Neural cell (in vitro differentiated cells): ENCODE measurements at regions not wholly inside any gene's neighbourhood (a gene's known extent, or its start where the extent isn't known, plus 50 kb on each side); places are given as distances from the start of the nearest gene placed in this dataset.

Experiments used
- H2AFZ ChIP-seq: fragments of 200-600, 300-800 bp; sonication (generic), shearing (Covaris generic); 2 replicates; pipeline ENCODE4 v1.6.0; 2014; ENCODE audit warnings: low read depth, mild to moderate bottlenecking, antibody characterized with exemption, low read length, moderate library complexity
- H3F3A ChIP-seq: fragments of 200-600 bp; shearing (Covaris generic); 2 replicates; pipeline ENCODE4 v1.6.1; 2016; ENCODE audit warnings: mild to moderate bottlenecking, moderate library complexity, mixed read lengths, antibody characterized with exemption, low read length; ENCODE audit not compliant: insufficient read depth, poor library complexity, severe bottlenecking
- H3K27ac ChIP-seq: fragments of 200-600, 300-800 bp; sonication (generic), shearing (Covaris generic); 2 replicates; pipeline ENCODE4 v1.5.1; 2014; ENCODE audit warnings: mild to moderate bottlenecking, low read length, moderate library complexity
- H3K27me3 ChIP-seq: fragments of 300-800, 200-600 bp; sonication (generic), shearing (Covaris generic); 2 replicates; pipeline ENCODE4 v1.6.0; 2014; ENCODE audit warnings: mild to moderate bottlenecking, low read depth, low read length, moderate library complexity; ENCODE audit not compliant: insufficient read depth
- H3K36me3 ChIP-seq: fragments of 300-800, 200-600 bp; sonication (generic), shearing (Covaris generic); 2 replicates; pipeline ENCODE4 v1.5.1; 2014; ENCODE audit warnings: mild to moderate bottlenecking, antibody characterized with exemption, low read length, moderate library complexity; ENCODE audit not compliant: insufficient read depth
- H3K4me2 ChIP-seq: fragments of 300-800, 200-600 bp; sonication (generic), shearing (Covaris generic); 2 replicates; pipeline ENCODE4 v1.6.0; 2014; ENCODE audit warnings: mild to moderate bottlenecking, low read length
- H3K4me3 ChIP-seq: fragments of 300-800, 200-600 bp; sonication (generic), shearing (Covaris generic); 2 replicates; pipeline ENCODE4 v1.5.1; 2014; ENCODE audit warnings: mild to moderate bottlenecking, low read length, moderate library complexity
- H3K79me2 ChIP-seq: fragments of 200-600 bp; shearing (Covaris generic); replicated peaks from 2 replicates; pipeline ENCODE4 v1.6.0; 2014; ENCODE audit warnings: mild to moderate bottlenecking, low read length, moderate library complexity; ENCODE audit not compliant: insufficient read depth
- H3K9ac ChIP-seq: fragments of 300-800, 200-600 bp; sonication (generic), shearing (Covaris generic); 2 replicates; pipeline ENCODE4 v1.6.1; 2016; ENCODE audit warnings: mild to moderate bottlenecking, low read length, mixed read lengths
- H3K9me2 ChIP-seq: fragments of 200-600 bp; shearing (Covaris generic); 2 replicates; pipeline ENCODE4 v1.6.1; 2016; ENCODE audit warnings: mild to moderate bottlenecking, low read length, mixed read lengths; ENCODE audit not compliant: insufficient read depth
- H3K9me3 ChIP-seq: fragments of 200-600, 300-800 bp; sonication (generic), shearing (Covaris generic); 2 replicates; pipeline ENCODE4 v1.6.1; 2016; ENCODE audit warnings: mild to moderate bottlenecking, mixed run types, low read length, moderate library complexity, mixed read lengths
- H4K20me1 ChIP-seq: fragments of 200-600 bp; shearing (Covaris generic); 2 replicates; pipeline ENCODE4 v1.6.1; 2016; ENCODE audit warnings: mild to moderate bottlenecking, mixed run types; ENCODE audit not compliant: insufficient read depth
- EP300 ChIP-seq: fragments of 450-650 bp; conservative IDR thresholded peaks from 2 replicates; pipeline ENCODE4 v1.6.1; 2014; ENCODE audit warnings: antibody characterized with exemption, mild to moderate bottlenecking, moderate library complexity; ENCODE audit not compliant: poor library complexity, severe bottlenecking
- EZH2 ChIP-seq: fragments of 200-600, 300-800 bp; shearing (Covaris generic), sonication (generic); IDR thresholded peaks from 2 replicates; pipeline ENCODE4 v1.6.1; 2014; ENCODE audit warnings: antibody characterized with exemption, low read length, borderline replicate concordance, mild to moderate bottlenecking; ENCODE audit not compliant: insufficient read depth, poor library complexity, severe bottlenecking
- MXI1 ChIP-seq: fragments of 450-650 bp; conservative IDR thresholded peaks from 2 replicates; pipeline ENCODE4 v1.6.1; 2014; ENCODE audit warnings: antibody characterized with exemption, mild to moderate bottlenecking; ENCODE audit not compliant: poor library complexity, severe bottlenecking
- POLR2AphosphoS5 ChIP-seq: IDR thresholded peaks from 2 replicates; pipeline ENCODE4 v1.6.1; 2012
- RAD21 ChIP-seq: fragments of 450-650 bp; conservative IDR thresholded peaks from 2 replicates; pipeline ENCODE4 v1.6.1; 2014; ENCODE audit warnings: antibody characterized with exemption, mild to moderate bottlenecking, moderate library complexity
- SMC3 ChIP-seq: fragments of 450-650 bp; conservative IDR thresholded peaks from 2 replicates; pipeline ENCODE4 v1.6.1; 2014; ENCODE audit warnings: antibody characterized with exemption, mild to moderate bottlenecking, moderate library complexity; ENCODE audit not compliant: poor library complexity
- TAF1 ChIP-seq: IDR thresholded peaks from 2 replicates; pipeline ENCODE4 v1.6.1; 2012; ENCODE audit warnings: low read depth
- TF ChIP-seq, protein P1 (sequence below): IDR thresholded peaks from 2 replicates; pipeline ENCODE4 v1.6.1; 2012; ENCODE audit warnings: borderline replicate concordance
- TF ChIP-seq, protein P2 (sequence below): fragments of 450-650 bp; IDR thresholded peaks from 2 replicates; pipeline ENCODE4 v1.5.1; 2014; ENCODE audit warnings: antibody characterized with exemption, mild to moderate bottlenecking, moderate library complexity; ENCODE audit not compliant: poor library complexity, severe bottlenecking

DNA sequence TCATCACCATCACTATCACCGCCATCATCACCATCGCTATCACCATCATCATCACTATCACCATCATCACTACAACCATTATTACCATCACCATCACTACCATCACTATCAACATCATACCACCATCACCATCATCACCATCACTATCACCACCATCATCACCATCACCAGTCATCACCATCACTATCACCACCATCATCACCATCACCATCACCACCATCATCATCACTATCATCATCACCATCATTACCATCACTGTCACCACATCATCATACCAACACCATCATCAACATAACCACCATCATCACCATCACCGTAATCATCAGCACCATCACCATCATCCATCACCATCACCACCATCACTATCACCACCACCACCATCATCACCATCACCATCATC is 213.8 kb downstream of the ALG10 start:
- no peaks in the 10 kb centered on the region for H4K20me1 ChIP-seq
- H3K36me3 ChIP-seq: no peaks in the 10 kb centered on the region
- H3K9ac ChIP-seq: no peak overlapping the region
- H3K9me3 ChIP-seq: no peaks in the 10 kb centered on the region
- H3K27ac ChIP-seq: no peak overlapping the region
- TF ChIP-seq POLR2AphosphoS5 (no peak), SMC3 (no peak), MXI1 (no peak), EZH2 (no peak), EP300 (no peak), RAD21 (no peak), TAF1 (no peak)
- TF ChIP-seq, protein P1, sequence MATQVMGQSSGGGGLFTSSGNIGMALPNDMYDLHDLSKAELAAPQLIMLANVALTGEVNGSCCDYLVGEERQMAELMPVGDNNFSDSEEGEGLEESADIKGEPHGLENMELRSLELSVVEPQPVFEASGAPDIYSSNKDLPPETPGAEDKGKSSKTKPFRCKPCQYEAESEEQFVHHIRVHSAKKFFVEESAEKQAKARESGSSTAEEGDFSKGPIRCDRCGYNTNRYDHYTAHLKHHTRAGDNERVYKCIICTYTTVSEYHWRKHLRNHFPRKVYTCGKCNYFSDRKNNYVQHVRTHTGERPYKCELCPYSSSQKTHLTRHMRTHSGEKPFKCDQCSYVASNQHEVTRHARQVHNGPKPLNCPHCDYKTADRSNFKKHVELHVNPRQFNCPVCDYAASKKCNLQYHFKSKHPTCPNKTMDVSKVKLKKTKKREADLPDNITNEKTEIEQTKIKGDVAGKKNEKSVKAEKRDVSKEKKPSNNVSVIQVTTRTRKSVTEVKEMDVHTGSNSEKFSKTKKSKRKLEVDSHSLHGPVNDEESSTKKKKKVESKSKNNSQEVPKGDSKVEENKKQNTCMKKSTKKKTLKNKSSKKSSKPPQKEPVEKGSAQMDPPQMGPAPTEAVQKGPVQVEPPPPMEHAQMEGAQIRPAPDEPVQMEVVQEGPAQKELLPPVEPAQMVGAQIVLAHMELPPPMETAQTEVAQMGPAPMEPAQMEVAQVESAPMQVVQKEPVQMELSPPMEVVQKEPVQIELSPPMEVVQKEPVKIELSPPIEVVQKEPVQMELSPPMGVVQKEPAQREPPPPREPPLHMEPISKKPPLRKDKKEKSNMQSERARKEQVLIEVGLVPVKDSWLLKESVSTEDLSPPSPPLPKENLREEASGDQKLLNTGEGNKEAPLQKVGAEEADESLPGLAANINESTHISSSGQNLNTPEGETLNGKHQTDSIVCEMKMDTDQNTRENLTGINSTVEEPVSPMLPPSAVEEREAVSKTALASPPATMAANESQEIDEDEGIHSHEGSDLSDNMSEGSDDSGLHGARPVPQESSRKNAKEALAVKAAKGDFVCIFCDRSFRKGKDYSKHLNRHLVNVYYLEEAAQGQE: no peak
- TF ChIP-seq, protein P2, sequence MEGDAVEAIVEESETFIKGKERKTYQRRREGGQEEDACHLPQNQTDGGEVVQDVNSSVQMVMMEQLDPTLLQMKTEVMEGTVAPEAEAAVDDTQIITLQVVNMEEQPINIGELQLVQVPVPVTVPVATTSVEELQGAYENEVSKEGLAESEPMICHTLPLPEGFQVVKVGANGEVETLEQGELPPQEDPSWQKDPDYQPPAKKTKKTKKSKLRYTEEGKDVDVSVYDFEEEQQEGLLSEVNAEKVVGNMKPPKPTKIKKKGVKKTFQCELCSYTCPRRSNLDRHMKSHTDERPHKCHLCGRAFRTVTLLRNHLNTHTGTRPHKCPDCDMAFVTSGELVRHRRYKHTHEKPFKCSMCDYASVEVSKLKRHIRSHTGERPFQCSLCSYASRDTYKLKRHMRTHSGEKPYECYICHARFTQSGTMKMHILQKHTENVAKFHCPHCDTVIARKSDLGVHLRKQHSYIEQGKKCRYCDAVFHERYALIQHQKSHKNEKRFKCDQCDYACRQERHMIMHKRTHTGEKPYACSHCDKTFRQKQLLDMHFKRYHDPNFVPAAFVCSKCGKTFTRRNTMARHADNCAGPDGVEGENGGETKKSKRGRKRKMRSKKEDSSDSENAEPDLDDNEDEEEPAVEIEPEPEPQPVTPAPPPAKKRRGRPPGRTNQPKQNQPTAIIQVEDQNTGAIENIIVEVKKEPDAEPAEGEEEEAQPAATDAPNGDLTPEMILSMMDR: no peak
- no peaks in the 10 kb centered on the region for H3K9me2 ChIP-seq
- H3K79me2 ChIP-seq: no peaks in the 10 kb centered on the region
- H3K4me2 ChIP-seq: no peak overlapping the region
- no peaks in the 10 kb centered on the region for H3K27me3 ChIP-seq
- H2AFZ ChIP-seq: no peak overlapping the region
- no peak overlapping the region for H3K4me3 ChIP-seq
- no peaks in the 10 kb centered on the region for H3F3A ChIP-seq

DNA sequence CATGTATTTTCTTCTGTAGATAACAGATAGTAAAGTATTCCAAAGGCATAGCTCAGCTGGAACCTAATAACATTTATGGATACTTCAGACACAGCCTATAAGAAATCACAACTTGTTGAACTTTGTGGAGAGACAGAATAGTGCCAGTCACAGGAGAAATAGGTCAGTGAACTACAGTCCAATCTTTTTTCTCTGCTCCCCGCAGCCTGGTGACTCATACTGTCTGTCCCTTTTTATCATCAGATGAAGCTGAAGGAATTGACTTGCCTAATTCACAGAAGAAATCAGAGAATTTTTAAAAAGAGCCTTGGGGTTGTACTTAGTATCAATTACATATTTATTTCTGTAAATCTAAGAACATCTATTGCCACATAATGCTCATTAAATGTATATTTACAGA is 222.3 kb downstream of the ALG10 start:
- H3F3A ChIP-seq: no peaks in the 10 kb centered on the region
- no peaks in the 10 kb centered on the region for H3K36me3 ChIP-seq
- H3K79me2 ChIP-seq: no peaks in the 10 kb centered on the region
- no peaks in the 10 kb centered on the region for H4K20me1 ChIP-seq
- TF ChIP-seq, protein P1: no peak
- TF ChIP-seq EP300: no peak
- no peak for TF ChIP-seq SMC3
- TF ChIP-seq MXI1: no peak
- TF ChIP-seq POLR2AphosphoS5: no peak
- no peak for TF ChIP-seq RAD21
- TF ChIP-seq, protein P2: no peak
- TF ChIP-seq EZH2: no peak
- no peak overlapping the region for H3K9ac ChIP-seq
- no peaks in the 10 kb centered on the region for H3K27me3 ChIP-seq
- H3K9me2 ChIP-seq: no peaks in the 10 kb centered on the region
- peaks cover 12% of the 10 kb centered on the region for H3K9me3 ChIP-seq
- H3K4me2 ChIP-seq: no peak overlapping the region
- H2AFZ ChIP-seq: no peak overlapping the region
- no peak overlapping the region for H3K27ac ChIP-seq
- no peak overlapping the region for H3K4me3 ChIP-seq
